Caco-2 (cell line): ENCODE measurements at regions not wholly inside any gene's neighbourhood (a gene's known extent, or its start where the extent isn't known, plus 50 kb on each side); places are given as distances from the start of the nearest gene placed in this dataset.

Experiments
- BruUV-seq: library from RNA; stranded (reverse); fragments of 400-500 nt; replicated peaks from 2 replicates; lab custom pipeline; 2021; lab: Mats Ljungman, UMichigan
- CTCF ChIA-PET: fragments of 300-600 bp; sonication (Branson Sonifier 250); formaldehyde crosslinking; loops from one replicate; lab custom pipeline; 2022; ENCODE audit warnings: antibody characterized with exemption; lab: Charles Lee
- POLR2A ChIA-PET: fragments of 300-600 bp; sonication (Branson Sonifier 250); formaldehyde crosslinking; loops from one replicate; lab custom pipeline; 2022; ENCODE audit warnings: antibody characterized with exemption; lab: Charles Lee
- DNase-seq, 2 experiments: peaks; one replicate each; pipeline versions ENCODE4 v3.0.0 to v3.0.0-alpha.2; 2020 to 2022
- H3K27me3 ChIP-seq: replicated peaks from 2 replicates; pipeline ENCODE4 v1.6.0; 2011; ENCODE audit warnings: low read length; ENCODE audit not compliant: control insufficient read depth, insufficient read depth
- H3K36me3 ChIP-seq: 2 replicates; pipeline ENCODE4 v1.5.1; 2011; ENCODE audit warnings: low read length; ENCODE audit not compliant: control insufficient read depth, insufficient read depth
- H3K4me1 ChIP-seq: fragments of 250-450 bp; sonication (Bioruptor Pico); 2 replicates; pipeline ENCODE4 v1.5.1; 2020; ENCODE audit warnings: mild to moderate bottlenecking
- H3K4me3 ChIP-seq: 2 replicates; pipeline ENCODE4 v1.5.1; 2011; ENCODE audit warnings: low read depth, mild to moderate bottlenecking, control low read depth, low read length
- H3K9me3 ChIP-seq: fragments of 250-450 bp; sonication (Bioruptor Pico); 2 replicates; pipeline ENCODE4 v1.5.1; 2020; ENCODE audit warnings: mild to moderate bottlenecking, moderate library complexity
- H3K27ac Mint-ChIP-seq: one replicate; pipeline ENCODE4 v1.8.0; 2022; ENCODE audit warnings: mixed read lengths; ENCODE audit not compliant: unreplicated experiment
- H3K27me3 Mint-ChIP-seq: one replicate; pipeline ENCODE4 v1.8.0; 2022; ENCODE audit warnings: mixed read lengths; ENCODE audit not compliant: insufficient read depth, unreplicated experiment
- H3K36me3 Mint-ChIP-seq: one replicate; pipeline ENCODE4 v1.8.0; 2022; ENCODE audit warnings: mild to moderate bottlenecking, mixed read lengths; ENCODE audit not compliant: insufficient read depth, unreplicated experiment
- H3K4me1 Mint-ChIP-seq: one replicate; pipeline ENCODE4 v1.8.0; 2022; ENCODE audit warnings: low read depth, mixed read lengths; ENCODE audit not compliant: unreplicated experiment
- H3K4me3 Mint-ChIP-seq: one replicate; pipeline ENCODE4 v1.8.0; 2022; ENCODE audit warnings: mild to moderate bottlenecking, moderate library complexity, mixed read lengths; ENCODE audit not compliant: unreplicated experiment
- H3K9me3 Mint-ChIP-seq: one replicate; pipeline ENCODE4 v1.8.0; 2022; ENCODE audit warnings: mixed read lengths; ENCODE audit not compliant: unreplicated experiment
- intact Hi-C: fragments of 100-400 bp; cut with micrococcal nuclease; formaldehyde crosslinking; loops from one replicate; pipeline ENCODE4 v1.10.0; 2022; ENCODE audit not compliant: unreplicated experiment
- TF ChIP-seq, protein P1 (sequence below), 2 experiments: fragments of 200-600 bp in 1 of 2; IDR thresholded peaks; 1 replicate in 1 of 2; 2 replicates in 1 of 2; pipeline versions ENCODE4 v1.5.1 to v1.8.0; 2011 to 2022; ENCODE audit warnings: antibody characterized with exemption in 1 of 2, control low read depth in 1 of 2, inconsistent platforms in 1 of 2, low read depth in 1 of 2, low read length in 1 of 2, mild to moderate bottlenecking in 1 of 2, moderate library complexity in 1 of 2; ENCODE audit not compliant: insufficient read depth in 1 of 2, severe bottlenecking in 1 of 2, unreplicated experiment in 1 of 2

DNA sequence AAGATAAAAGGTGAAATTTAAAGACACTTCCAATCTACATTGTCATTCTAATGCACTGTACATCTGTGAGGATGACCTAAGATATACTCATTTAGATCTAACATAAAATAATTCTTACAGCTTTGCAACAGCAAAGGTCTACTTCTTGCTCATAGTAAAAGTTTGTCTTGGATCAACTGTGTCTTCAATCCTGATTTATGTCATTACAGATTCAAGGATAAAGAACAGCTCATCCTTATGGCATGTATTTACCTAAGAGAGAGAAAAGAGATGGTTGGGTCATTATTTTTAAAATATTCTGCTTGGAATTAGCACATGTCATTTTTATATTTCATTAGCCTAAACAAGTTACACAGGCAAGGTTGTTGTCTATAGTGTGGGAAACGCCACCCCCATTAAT is 2193.1 kb downstream of the PCDH9 start:
- intact Hi-C loops: no loop called here
- H3K4me1 Mint-ChIP-seq: no peaks in the 10 kb centered on the region
- no TSS peak for BruUV-seq
- H3K36me3 Mint-ChIP-seq: no peaks in the 10 kb centered on the region
- H3K9me3 Mint-ChIP-seq: peaks cover 9% of the 10 kb centered on the region
- no peak overlapping the region for H3K27ac Mint-ChIP-seq
- CTCF ChIA-PET: no interaction called here
- POLR2A ChIA-PET: no interaction called here
- no peaks in the 10 kb centered on the region for H3K27me3 Mint-ChIP-seq
- Histone ChIP-seq H3K36me3 (no peaks in the 10 kb centered on the region), H3K4me1 (no peaks in the 10 kb centered on the region), H3K4me3 (no peak overlapping the region), H3K9me3 (no peaks in the 10 kb centered on the region), H3K27me3 (no peaks in the 10 kb centered on the region)
- DNase-seq: no peak
- no peak overlapping the region for H3K4me3 Mint-ChIP-seq
- TF ChIP-seq, protein P1, sequence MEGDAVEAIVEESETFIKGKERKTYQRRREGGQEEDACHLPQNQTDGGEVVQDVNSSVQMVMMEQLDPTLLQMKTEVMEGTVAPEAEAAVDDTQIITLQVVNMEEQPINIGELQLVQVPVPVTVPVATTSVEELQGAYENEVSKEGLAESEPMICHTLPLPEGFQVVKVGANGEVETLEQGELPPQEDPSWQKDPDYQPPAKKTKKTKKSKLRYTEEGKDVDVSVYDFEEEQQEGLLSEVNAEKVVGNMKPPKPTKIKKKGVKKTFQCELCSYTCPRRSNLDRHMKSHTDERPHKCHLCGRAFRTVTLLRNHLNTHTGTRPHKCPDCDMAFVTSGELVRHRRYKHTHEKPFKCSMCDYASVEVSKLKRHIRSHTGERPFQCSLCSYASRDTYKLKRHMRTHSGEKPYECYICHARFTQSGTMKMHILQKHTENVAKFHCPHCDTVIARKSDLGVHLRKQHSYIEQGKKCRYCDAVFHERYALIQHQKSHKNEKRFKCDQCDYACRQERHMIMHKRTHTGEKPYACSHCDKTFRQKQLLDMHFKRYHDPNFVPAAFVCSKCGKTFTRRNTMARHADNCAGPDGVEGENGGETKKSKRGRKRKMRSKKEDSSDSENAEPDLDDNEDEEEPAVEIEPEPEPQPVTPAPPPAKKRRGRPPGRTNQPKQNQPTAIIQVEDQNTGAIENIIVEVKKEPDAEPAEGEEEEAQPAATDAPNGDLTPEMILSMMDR (IDR thresholded peaks at IDR 0.05; ENCODE audit: insufficient read depth in 1 of 2, low read depth in 1 of 2, low read length in 1 of 2, severe bottlenecking in 1 of 2, unreplicated experiment in 1 of 2): no peak

DNA sequence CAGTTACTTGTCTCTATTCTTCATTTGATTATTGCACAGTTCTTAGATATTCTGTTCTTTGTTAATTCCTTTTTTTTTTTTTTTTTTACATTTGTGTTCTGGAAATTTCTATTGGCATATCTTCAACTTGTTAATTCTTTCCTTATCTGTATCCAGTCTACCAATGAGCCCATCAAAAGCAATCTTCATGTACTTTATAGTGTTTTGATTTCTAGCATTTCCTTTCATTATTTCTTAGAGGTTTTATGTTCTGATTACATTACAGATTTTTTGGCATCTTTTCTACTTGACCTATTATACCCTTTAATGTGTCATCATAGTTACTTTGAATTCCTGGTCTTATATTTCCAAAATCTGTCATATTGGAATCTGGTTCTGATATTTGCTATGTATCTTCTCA is 2194.8 kb downstream of the PCDH9 start:
- no peaks in the 10 kb centered on the region for H3K36me3 Mint-ChIP-seq
- H3K9me3 ChIP-seq: 0 out of 2 replicates have a peak, but pooled peaks cover under 1% of the 10 kb centered on the region
- no peak overlapping the region for H3K4me3 Mint-ChIP-seq
- H3K4me1 ChIP-seq: no peaks in the 10 kb centered on the region
- H3K27ac Mint-ChIP-seq: no peak overlapping the region
- no peaks in the 10 kb centered on the region for H3K27me3 ChIP-seq
- peaks cover 9% of the 10 kb centered on the region for H3K9me3 Mint-ChIP-seq
- no TSS peak for BruUV-seq
- H3K27me3 Mint-ChIP-seq: no peaks in the 10 kb centered on the region
- H3K36me3 ChIP-seq: no peaks in the 10 kb centered on the region
- TF ChIP-seq, protein P1 (IDR thresholded peaks at IDR 0.05; ENCODE audit: insufficient read depth in 1 of 2, low read depth in 1 of 2, low read length in 1 of 2, severe bottlenecking in 1 of 2, unreplicated experiment in 1 of 2): no peak
- no peak for DNase-seq
- ChIA-PET POLR2A (no interaction called here), CTCF (no interaction called here)
- no peaks in the 10 kb centered on the region for H3K4me1 Mint-ChIP-seq
- intact Hi-C loops: no loop called here
- H3K4me3 ChIP-seq: no peak overlapping the region

DNA sequence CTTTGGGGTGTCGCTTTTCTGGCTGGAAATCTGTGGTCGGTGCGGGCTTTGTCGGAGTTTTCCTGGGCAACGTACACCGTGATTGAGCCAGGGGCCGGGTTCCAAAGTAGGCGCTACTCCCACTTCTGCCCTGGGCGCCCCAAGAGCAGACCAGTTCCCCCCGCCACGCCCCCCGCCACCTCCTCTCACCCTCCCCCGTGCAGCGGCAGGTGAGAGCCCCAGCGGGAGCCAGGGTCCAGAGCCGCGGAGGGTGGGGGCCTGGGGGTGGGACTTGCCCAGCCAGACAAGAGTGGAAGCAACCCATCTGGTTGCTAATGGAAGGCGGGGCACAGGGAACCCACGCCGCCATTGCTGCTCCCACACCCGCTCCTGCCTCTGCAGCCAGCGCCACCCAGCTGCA is 2195.9 kb downstream of the PCDH9 start:
- no peak for DNase-seq
- no peaks in the 10 kb centered on the region for H3K27me3 Mint-ChIP-seq
- peaks cover 9% of the 10 kb centered on the region for H3K9me3 Mint-ChIP-seq
- POLR2A ChIA-PET: no interaction called here
- H3K4me3 Mint-ChIP-seq: no peak overlapping the region
- Histone ChIP-seq H3K4me3 (no peak overlapping the region), H3K4me1 (no peaks in the 10 kb centered on the region), H3K27me3 (no peaks in the 10 kb centered on the region), H3K9me3 (0 out of 2 replicates have a peak, but pooled peaks cover 2% of the 10 kb centered on the region), H3K36me3 (no peaks in the 10 kb centered on the region)
- no TSS peak for BruUV-seq
- no peak overlapping the region for H3K27ac Mint-ChIP-seq
- H3K4me1 Mint-ChIP-seq: no peaks in the 10 kb centered on the region
- H3K36me3 Mint-ChIP-seq: no peaks in the 10 kb centered on the region
- intact Hi-C loops: no loop called here
- TF ChIP-seq, protein P1 (IDR thresholded peaks at IDR 0.05; ENCODE audit: insufficient read depth in 1 of 2, low read depth in 1 of 2, low read length in 1 of 2, severe bottlenecking in 1 of 2, unreplicated experiment in 1 of 2): no peak
- CTCF ChIA-PET: no interaction called here
